Liver (tissue), 1 donor: ENCODE measurements at regions not wholly inside any gene's neighbourhood (a gene's known extent, or its start where the extent isn't known, plus 50 kb on each side); places are given as distances from the start of the nearest gene placed in this dataset. TPM values are rescaled to one million over a fixed set of nuclear protein-coding genes. Genes with fewer than 3 reads are reported as not detected.

Experiments used
- small RNA-seq: library from RNA; depleted of rRNA; stranded (forward); fragments of <200 nt; gene quantifications from one replicate; pipeline ENCODE3, GENCODE V24; 2014

Small RNAs in the stretch of these regions (small RNA-seq; reads per million reads assigned to genes)
- not detected for gene RF00019
